GM18502 (cell line): ENCODE measurements at regions not wholly inside any gene's neighbourhood (a gene's known extent, or its start where the extent isn't known, plus 50 kb on each side); places are given as distances from the start of the nearest gene placed in this dataset.

Experiments
- ATAC-seq: cut with Tn5 transposase; IDR thresholded peaks from one replicate; pipeline ENCODE4 v1.9.1; 2021; ENCODE audit warnings: mild to moderate bottlenecking; ENCODE audit not compliant: unreplicated experiment, poor library complexity

GRCh38 chr5:17428176-17428800, 69.7 kb upstream of the TAF11L2 start:
- ATAC-seq, result no peak

GRCh38 chr5:17429353-17429752, 68.7 kb upstream of the TAF11L2 start:
- ATAC-seq, result no peak

GRCh38 chr5:17430241-17430640, 67.8 kb upstream of the TAF11L2 start:
- no peak for ATAC-seq

- no peak for ATAC-seq
Measured at GRCh38 chr5:17431272-17432050, 66.6 kb upstream of the TAF11L2 start.

- no peak for ATAC-seq
Measured at GRCh38 chr5:17432569-17432968, 65.5 kb upstream of the TAF11L2 start.

- no peak for ATAC-seq
Measured at GRCh38 chr5:17433406-17433805, 64.6 kb upstream of the TAF11L2 start.

GRCh38 chr5:17434982-17435381, 63.0 kb upstream of the TAF11L2 start:
- ATAC-seq, result peak; percentile 58

GRCh38 chr5:17436350-17436749, 61.7 kb upstream of the TAF11L2 start:
- ATAC-seq, result peak; percentile 61

- ATAC-seq, result peak; percentile 85
Measured at GRCh38 chr5:17436761-17437221, 61.2 kb upstream of the TAF11L2 start.

GRCh38 chr5:17438027-17438426, 60.0 kb upstream of the TAF11L2 start:
- ATAC-seq, result no peak

- no peak for ATAC-seq
Measured at GRCh38 chr5:17439956-17440355, 58.1 kb upstream of the TAF11L2 start.

GRCh38 chr5:17440766-17441165, 57.3 kb upstream of the TAF11L2 start:
- ATAC-seq, result no peak

GRCh38 chr5:17441351-17441750, 56.7 kb upstream of the TAF11L2 start:
- no peak for ATAC-seq

- no peak for ATAC-seq
Measured at GRCh38 chr5:17443333-17444130, 54.5 kb upstream of the TAF11L2 start.

GRCh38 chr5:17444496-17444895, 53.5 kb upstream of the TAF11L2 start:
- ATAC-seq, result no peak

GRCh38 chr5:17445185-17445584, 52.8 kb upstream of the TAF11L2 start:
- no peak for ATAC-seq
